T47D (cell line): ENCODE measurements at regions not wholly inside any gene's neighbourhood (a gene's known extent, or its start where the extent isn't known, plus 50 kb on each side); places are given as distances from the start of the nearest gene placed in this dataset.
"Not testable (repeated sequence)": the region's sequence is repeated elsewhere in the genome, so short reads cannot be mapped to it uniquely, and the experiment has no call there.

Experiments used
- DNase-seq, 2 experiments: peaks; one replicate each; pipeline versions ENCODE4 v3.0.0 to v3.0.0-alpha.2; 2011 to 2012; ENCODE audit warnings: low read depth in 1 of 2, low spot score in 1 of 2
- JUND ChIP-seq: IDR thresholded peaks from 2 replicates; pipeline ENCODE4 v1.6.1; 2012; ENCODE audit warnings: low read depth
- in situ Hi-C: cut with HindIII; loops from 2 replicates; pipeline ENCODE4 v1.10.0; 2016; ENCODE audit warnings: low sequenced_read_pairs, low pct_unique_long_range_greater_than_20kb

DNA sequence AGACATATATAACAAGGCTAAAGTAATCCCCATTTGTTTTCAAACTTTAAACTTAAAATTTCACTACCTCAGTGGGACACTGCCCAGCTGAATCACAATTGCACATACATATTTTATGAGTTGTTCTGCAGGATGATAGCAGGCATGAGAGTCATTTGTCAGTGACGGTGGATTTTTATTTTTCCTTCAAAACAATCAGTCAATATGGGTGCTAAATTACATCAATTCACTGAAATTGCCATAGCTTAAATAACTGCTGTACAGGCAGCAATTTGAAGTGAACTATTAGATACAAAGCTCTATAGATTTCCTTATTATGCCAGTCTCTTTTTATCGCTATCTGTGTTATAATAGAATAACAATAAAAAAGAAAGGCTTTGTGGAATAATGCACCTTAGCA, 784.6 kb upstream of the ANO3 start:
- no peak for TF ChIP-seq JUND
- in situ Hi-C loops = no loop called here
- no peak for DNase-seq

DNA sequence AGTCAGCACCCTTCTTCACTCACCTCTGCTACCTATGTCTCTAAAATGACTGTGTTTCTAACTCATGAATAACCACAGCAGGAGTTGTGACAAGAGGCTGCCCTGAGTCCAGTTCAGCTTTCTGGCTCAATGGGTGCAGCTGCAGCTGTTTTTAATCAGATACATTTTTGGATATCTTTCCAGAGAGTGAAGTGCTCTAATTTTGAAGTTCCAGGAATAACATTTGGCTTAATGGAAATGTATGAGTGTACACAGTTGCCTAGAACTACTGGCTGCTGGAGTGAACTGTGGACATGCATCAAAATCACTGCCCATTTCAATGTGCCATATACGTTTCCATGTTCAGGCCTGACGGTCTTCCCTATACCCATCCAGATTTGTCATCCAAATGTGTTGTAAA, 769.5 kb upstream of the ANO3 start:
- DNase-seq = no peak
- in situ Hi-C loops = no loop called here
- no peak for TF ChIP-seq JUND

DNA sequence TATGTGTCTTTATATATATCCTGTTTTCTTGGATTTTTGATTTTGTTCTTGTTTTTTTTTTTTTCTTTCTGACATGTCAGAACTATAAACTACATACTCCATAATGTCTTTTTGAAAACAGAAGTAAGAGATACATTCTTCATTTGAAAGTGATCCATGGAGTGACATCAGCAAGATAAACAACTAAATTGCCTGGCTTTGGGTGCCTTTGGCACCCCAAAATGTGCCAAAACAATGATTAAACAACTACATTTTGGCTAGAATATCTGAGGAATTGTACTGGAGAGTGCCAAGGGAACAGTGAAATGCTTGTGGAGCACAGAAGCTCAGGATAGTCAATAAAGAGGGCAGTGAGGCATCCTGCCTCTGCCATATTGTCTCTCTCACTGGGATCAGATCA, 766.1 kb upstream of the ANO3 start:
- DNase-seq = no peak
- in situ Hi-C loops = no loop called here

DNA sequence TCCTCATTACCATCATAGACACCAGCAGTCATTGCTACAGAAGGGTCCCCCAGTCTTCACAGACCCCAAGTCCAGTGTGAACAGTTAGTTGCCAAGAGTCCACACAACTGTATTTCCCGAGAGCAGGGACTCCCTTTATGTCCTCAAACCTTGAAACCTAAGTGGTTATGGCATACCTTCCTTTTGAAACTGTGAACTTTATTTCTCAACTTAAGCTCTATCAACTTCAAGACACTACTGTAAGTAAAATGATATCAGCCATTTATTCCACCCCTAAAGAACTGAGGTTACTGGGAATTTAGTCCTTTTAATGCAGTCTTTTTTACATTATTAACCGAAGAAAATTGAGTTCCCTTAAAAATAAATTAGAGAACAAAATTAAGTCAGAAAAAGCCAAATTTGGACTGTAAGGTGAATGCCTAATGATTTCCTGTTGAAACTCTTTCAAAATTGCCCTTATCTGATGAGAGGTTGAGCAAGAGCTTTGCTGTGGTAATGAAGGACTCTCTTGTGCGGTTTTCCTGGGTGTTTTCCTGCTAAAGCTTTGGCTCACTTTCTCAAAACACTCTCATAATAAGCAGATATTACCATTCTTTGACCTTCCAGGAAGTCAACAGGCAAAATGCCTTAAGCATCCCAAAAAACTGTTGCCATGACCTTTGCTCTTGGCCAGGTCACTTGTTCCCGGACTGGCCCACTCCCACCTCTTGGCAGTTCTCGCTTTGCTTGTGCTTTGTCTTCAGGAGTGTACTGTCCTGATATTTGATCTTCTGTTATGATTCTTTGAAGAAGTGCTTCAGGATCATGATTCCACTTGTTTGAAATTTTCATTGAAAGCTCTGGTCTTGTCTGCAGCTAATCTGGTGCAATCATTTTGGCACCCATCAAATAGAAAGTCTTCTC, 765.4 kb upstream of the ANO3 start:
- TF ChIP-seq JUND = no peak
- DNase-seq = peak in 1 of 2 experiments; percentile 35
- in situ Hi-C loops = no loop called here

More for the DNA sequence above, 766.1 kb upstream of the ANO3 start:
- TF ChIP-seq JUND = no peak

DNA sequence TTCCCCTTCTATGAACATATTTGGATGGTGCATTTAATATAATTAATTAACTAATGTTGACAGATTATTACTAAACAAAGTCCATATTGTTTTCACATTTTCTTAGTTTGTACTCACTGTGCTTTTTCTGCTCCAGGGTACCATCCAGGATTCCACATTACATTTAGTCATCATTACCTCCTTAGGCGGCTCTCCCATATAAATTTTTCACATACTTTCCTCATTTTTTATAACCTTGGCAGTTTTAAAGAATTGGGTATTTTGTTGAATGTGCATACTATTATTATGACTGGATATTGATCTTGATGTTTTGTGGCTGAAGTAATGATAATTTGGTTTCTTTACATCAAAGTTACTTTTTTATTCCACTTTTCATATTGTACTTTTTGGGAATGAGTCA, 755.6 kb upstream of the ANO3 start:
- in situ Hi-C loops = no loop called here
- DNase-seq = no peak
- no peak for TF ChIP-seq JUND

DNA sequence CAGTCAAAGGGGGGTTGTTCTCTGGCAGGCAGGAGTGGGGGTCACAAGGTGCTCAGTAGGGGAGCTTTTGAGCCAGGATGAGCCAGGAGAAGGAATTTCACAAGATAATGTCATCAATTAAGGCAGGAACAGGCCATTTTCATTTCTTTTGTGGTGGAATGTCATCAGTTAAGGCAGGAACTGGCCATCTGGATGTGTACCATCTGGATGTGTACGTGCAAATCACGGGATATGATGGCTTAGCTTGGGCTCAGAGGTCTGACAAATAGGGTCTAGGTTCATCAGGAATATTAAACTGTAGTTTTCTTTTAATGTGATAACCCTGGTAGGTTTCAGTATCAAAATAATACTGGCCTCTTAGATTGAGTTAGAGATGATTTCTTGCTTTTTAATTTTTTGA, 752.4 kb upstream of the ANO3 start:
- in situ Hi-C loops, DNase-seq: not testable (repeated sequence)

DNA sequence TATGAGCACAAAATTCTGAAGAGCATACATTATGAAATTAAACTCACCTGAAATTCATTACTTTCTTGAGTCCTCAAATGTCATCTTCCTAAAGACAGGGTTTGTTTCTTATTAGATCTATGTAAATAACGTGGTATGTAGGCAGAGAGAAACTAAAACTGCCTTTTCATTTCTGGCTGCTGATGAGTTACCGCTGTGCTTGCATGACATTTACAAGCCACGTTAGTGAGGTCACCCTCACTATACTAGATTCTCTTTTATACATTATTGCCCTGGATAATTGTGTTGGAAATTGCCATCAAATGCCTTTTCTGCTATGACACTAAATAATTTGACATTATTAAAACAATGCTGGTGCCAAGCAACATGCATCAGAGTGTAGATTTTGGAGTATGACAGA, 748.3 kb upstream of the ANO3 start:
- in situ Hi-C loops = no loop called here
- peak in 1 of 2 experiments; percentile 14 for DNase-seq
- TF ChIP-seq JUND = no peak

DNA sequence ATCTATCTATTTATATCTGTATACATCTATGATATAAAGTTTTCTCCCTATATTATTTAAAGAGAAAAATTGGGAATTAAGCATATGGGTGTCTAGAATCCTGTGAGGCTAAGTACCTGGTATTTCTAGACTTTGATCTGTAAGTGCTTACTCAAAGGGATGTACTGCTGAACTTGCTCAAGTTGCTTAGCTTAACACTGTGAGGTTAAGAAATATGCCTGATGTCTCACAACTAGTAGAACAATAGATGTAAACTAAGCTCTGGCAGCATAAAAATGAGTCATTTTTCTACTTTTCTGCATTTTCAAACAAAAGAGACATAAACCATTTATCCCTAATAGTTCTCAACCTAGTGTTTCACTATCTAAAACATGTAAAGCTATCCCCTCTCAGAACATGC, 744.4 kb upstream of the ANO3 start:
- no peak for TF ChIP-seq JUND
- in situ Hi-C loops = no loop called here
- no peak for DNase-seq

DNA sequence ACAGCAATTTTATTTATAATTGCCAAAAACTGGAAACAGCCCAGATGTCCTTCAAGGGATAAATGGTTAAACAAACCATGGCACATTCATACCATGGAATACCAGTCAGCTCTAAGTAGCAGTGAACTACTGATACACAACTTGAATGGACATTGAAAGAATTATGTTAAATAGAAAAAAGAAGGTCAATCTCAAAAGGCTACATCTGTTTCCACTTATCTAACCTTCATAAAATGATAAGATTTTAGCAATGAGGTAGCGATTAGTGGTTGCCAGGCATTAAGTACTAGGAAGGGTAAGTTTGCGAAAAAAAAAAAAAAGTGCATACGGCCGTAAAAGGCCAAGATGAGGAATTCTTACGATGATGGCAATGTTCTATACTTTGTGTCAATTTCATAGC, 738.7 kb upstream of the ANO3 start:
- no peak for TF ChIP-seq JUND
- in situ Hi-C loops = no loop called here
- no peak for DNase-seq

DNA sequence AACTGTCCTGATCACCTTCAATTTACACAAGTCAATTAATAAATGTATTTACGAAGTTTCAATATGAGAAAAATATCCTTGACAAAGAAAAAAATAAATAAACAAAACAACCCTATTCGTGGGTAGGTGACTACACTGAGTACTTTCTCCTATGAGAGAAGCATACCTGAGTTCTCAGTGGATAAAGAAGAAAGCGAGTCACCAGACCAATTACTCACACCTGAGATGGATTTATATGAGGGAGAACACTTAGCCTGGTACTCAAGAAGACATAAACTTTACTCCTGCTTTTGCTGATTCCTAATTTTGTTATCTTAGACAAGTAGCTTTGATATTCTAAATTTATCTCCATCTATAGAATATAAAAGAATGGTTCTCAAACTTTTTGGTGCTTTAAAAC, 735.2 kb upstream of the ANO3 start:
- no peak for TF ChIP-seq JUND
- no peak for DNase-seq
- in situ Hi-C loops = no loop called here

DNA sequence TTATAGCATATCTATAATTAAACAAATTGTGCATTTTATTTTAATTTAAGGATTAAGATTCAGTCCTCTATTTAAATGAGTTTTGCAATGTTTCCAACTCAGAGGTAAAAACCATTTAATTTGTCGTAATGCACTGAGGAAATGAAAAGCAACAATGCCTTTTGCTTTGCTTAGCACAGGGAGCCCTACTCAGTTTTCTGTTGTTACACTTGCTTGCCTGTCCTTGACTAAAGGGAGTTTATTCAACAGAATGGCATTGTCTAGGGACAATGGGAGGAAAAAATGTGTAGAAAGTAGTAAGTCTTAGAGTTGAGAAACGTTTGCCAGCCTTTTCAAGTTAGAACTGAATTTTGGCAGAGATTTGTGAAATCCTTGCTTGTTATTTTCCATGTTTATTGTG, 734.2 kb upstream of the ANO3 start:
- no peak for DNase-seq
- in situ Hi-C loops = no loop called here
- no peak for TF ChIP-seq JUND

DNA sequence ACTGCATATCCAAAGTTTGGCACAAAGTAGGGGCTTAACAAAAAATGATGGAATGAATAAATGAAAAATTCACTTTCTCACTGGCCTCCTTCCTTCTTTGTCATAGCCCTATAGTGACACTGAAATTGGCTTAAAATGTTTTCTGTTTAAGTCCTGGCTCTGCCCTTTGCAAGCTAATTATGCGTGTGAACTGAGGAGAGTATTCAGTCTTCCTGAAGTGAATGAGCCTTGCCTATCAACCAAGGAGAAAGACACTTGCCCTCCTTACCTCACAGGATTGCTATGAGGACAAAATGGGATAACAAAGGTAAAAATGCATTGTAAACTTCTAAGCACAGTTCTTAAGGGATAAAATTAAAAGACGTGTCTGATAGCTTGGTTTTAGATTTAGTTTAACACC, 729.8 kb upstream of the ANO3 start:
- DNase-seq = no peak
- no peak for TF ChIP-seq JUND
- in situ Hi-C loops = no loop called here

DNA sequence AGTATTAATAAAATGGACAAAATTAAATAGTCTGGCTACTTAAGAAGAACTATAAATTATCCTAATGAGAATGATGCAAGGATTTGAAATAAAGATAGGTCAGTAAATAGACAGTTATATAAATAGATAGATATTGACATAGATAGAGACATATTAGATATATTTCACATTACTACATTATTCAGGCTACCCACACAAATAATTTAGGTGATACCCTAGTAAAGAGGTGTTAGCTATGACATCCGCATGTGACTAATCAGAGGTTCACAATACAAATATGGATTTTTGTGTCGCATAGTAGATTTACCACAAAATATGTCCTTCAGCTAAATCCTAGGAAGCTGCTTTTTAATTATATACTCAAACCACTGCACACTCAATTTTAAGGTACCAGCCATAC, 729.0 kb upstream of the ANO3 start:
- in situ Hi-C loops = no loop called here
- no peak for TF ChIP-seq JUND
- no peak for DNase-seq

DNA sequence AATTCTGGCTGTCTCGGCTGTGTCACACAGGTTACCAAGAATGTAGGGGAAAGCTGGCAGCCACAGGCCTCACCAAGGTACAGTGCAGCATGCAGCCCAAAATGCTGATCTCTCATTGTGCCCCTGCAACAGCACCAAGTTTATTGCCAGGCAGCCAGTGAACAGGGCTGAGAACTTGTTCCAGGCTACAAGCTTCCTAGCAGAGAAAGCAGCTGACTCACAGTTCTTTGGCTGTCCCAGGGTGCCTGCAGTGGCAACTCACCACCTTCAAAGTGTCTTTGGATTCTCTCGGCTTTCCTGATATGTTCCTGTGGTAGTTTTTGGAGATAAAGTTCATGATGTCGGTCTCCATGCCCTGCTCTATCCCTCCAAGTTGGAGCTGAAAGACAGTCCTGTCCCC, 719.1 kb upstream of the ANO3 start:
- in situ Hi-C loops = no loop called here
- no peak for DNase-seq
- TF ChIP-seq JUND = no peak
